Gastrocnemius medialis (tissue), 4 donors: ENCODE measurements at regions not wholly inside any gene's neighbourhood (a gene's known extent, or its start where the extent isn't known, plus 50 kb on each side); places are given as distances from the start of the nearest gene placed in this dataset.

Experiments used
- POLR2A ChIP-seq, 2 donors: fragments of 450-650 bp; IDR thresholded peaks; one replicate each; pipeline ENCODE4 v1.6.1; 2017; ENCODE audit warnings: antibody characterized with exemption in 2 of 2, mild to moderate bottlenecking in 2 of 2, moderate library complexity in 2 of 2
- TF ChIP-seq, protein P1 (sequence below), 5 experiments: fragments of 450-650 bp in 3 of 5; fragments of 200-600 bp in 2 of 5; sonication (generic) in 2 of 5; IDR thresholded peaks in 4 of 5; conservative IDR thresholded peaks in 1 of 5; 1 replicate in 4 of 5; 2 replicates in 1 of 5; pipeline ENCODE4 v1.5.1; 2016 to 2019; ENCODE audit warnings: antibody characterized with exemption in 5 of 5, mild to moderate bottlenecking in 3 of 5, moderate library complexity in 3 of 5

DNA sequence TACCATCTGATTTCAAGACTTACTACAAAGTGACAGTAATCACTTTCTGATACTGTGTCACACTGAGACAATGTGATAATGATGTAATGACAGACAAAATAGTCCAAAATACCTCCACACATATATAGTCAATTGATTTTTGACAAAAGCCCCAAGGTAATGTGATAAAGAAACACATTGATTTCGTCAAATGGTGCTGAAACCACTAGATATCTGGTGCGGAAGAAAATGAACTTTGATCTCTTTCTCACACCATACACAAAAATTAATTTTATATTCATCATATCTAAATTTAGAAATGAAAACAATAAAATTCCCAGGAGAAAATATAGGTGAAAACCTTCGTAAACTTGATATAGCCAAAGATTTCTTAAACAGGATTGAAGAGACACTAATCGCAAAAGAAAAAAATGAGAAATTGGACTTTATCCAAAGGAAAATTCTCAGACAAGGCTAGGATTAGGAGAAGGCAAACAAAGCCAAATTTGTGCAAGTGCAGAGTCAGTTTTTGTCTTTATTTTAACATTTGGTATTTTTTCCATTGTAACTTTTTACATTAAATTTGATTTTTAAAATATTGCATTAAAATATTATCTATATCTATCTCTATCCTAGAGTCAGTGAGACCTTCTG is 739.9 kb downstream of the DIAPH3 start:
- TF ChIP-seq, protein P1, sequence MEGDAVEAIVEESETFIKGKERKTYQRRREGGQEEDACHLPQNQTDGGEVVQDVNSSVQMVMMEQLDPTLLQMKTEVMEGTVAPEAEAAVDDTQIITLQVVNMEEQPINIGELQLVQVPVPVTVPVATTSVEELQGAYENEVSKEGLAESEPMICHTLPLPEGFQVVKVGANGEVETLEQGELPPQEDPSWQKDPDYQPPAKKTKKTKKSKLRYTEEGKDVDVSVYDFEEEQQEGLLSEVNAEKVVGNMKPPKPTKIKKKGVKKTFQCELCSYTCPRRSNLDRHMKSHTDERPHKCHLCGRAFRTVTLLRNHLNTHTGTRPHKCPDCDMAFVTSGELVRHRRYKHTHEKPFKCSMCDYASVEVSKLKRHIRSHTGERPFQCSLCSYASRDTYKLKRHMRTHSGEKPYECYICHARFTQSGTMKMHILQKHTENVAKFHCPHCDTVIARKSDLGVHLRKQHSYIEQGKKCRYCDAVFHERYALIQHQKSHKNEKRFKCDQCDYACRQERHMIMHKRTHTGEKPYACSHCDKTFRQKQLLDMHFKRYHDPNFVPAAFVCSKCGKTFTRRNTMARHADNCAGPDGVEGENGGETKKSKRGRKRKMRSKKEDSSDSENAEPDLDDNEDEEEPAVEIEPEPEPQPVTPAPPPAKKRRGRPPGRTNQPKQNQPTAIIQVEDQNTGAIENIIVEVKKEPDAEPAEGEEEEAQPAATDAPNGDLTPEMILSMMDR (IDR thresholded peaks at IDR 0.05 in 4 of 5, conservative IDR thresholded peaks at IDR 0.05 in 1 of 5): no peak
- no peak for TF ChIP-seq POLR2A (IDR thresholded peaks at IDR 0.05)
